Activated T-helper 17 cell treated with anti-CD3 and anti-CD28 coated beads, Interleukin-2, amount 50 U/mL, for 72 hours (primary cell): ENCODE measurements at regions not wholly inside any gene's neighbourhood (a gene's known extent, or its start where the extent isn't known, plus 50 kb on each side); places are given as distances from the start of the nearest gene placed in this dataset.

Experiments
- ATAC-seq: fragments of 150-1000 bp; cut with Tn5 transposase; replicated peaks from 2 replicates; pipeline ENCODE4 v1.10.0; 2021; ENCODE audit warnings: mild to moderate bottlenecking, moderate library complexity
- H3K27ac Mint-ChIP-seq: one replicate; pipeline ENCODE4 v1.8.0; 2022; ENCODE audit warnings: mixed read lengths
- H3K27me3 Mint-ChIP-seq: one replicate; pipeline ENCODE4 v1.8.0; 2022; ENCODE audit warnings: mixed read lengths
- H3K36me3 Mint-ChIP-seq: one replicate; pipeline ENCODE4 v1.8.0; 2022; ENCODE audit warnings: low read depth, mild to moderate bottlenecking, mixed read lengths
- H3K4me1 Mint-ChIP-seq: one replicate; pipeline ENCODE4 v1.8.0; 2022; ENCODE audit warnings: mixed read lengths
- H3K4me3 Mint-ChIP-seq: one replicate; pipeline ENCODE4 v1.8.0; 2022; ENCODE audit warnings: mild to moderate bottlenecking, mixed read lengths
- H3K9me3 Mint-ChIP-seq: one replicate; pipeline ENCODE4 v1.8.0; 2022; ENCODE audit warnings: mixed read lengths

DNA sequence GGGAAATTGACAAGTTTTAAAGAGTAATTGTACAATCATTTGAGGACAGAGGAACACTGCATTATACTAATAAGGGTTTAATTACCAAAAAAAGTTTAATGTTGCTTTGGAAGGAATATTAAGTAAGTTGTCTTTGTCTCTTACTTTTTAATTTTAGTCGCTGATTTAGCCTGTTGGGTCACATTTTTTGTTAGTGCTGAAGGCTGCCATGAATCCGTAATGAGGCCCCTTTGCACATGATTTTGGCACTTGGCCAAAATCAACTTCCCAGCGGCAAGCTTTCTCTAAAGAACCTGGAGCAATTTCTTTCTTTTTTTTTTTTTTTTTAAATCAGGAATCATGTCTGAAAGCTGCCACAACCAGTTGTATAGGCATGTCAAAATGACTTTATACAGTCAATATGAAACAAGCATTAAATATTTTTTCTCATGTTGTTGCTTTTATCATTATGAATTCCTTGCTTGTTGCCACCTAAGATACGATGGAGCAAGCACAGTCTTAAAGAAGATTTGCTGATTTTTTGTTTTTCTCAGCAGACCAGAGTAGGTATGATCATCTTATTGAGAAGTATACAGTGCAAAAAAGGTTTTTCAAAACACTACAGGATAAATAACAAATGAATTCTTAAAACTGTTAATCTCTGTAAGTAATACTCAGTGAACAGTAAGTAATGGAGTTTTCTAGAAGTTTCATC lies 690.4 kb downstream of the USP25 start:
- Mint-ChIP-seq H3K4me1 (no peaks in the 10 kb centered on the region), H3K36me3 (no peaks in the 10 kb centered on the region), H3K27me3 (no peaks in the 10 kb centered on the region), H3K4me3 (no peak overlapping the region), H3K27ac (no peak overlapping the region), H3K9me3 (peaks cover 3% of the 10 kb centered on the region)
- ATAC-seq, result no peak

DNA sequence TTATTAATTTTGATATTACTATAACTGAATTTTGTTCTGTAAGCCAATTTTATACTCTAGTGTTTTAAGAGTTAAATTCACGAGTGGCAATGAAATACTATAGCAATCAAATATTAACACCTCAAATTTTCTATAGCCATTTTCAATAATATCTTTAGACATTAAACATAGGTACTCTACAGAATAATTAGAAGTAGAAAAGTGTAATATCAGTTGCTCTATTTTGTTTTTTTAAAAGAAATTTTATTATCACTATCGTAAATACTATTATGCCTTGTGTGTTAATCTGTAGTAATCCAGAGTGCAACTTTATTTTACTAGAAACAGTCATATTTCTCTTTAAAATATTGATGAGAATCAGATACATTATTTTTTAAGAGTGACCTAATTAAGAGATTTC lies 691.2 kb downstream of the USP25 start:
- Mint-ChIP-seq H3K27ac (no peak overlapping the region), H3K36me3 (no peaks in the 10 kb centered on the region), H3K9me3 (peaks cover 3% of the 10 kb centered on the region), H3K4me3 (no peak overlapping the region), H3K4me1 (no peaks in the 10 kb centered on the region), H3K27me3 (no peaks in the 10 kb centered on the region)
- no peak for ATAC-seq

DNA sequence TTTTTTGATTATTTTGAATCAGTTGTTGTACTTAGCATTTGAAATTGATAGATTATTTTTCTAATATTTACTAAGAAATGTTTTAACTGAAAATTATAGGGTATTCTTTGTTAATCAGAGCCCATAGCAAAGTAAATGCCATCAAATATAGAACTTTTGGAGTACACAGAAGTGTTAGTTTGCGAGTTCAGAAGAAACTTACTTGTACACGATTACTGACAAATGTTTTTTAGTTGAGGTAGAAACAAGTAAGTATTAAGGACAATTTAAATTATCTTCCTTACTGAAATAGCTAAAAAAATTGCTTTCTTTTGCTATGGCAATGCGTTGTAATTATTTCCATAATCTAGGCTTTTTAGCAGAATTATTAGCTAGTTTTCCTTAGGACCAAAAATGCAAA lies 692.2 kb downstream of the USP25 start:
- Mint-ChIP-seq H3K4me3 (no peak overlapping the region), H3K27me3 (no peaks in the 10 kb centered on the region), H3K9me3 (peaks cover 3% of the 10 kb centered on the region), H3K4me1 (no peaks in the 10 kb centered on the region), H3K27ac (no peak overlapping the region), H3K36me3 (no peaks in the 10 kb centered on the region)
- no peak for ATAC-seq

DNA sequence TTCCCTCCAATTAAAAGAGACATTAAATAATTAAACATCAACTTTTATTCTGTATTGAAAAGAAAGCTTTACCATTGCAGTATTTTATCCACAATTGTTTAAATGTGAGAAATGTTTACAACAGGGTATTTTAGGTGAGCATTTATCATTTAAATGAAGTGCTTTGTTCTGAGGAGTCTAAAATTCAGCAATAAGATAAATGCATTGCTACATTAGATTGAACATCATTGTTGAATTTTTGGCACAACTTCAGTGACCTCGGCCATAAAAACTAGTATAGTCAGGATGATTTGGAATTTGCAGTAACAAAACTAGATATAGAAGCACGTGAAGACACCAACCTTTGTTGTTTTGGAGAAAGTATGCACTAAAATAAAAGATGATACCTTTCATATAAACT lies 692.9 kb downstream of the USP25 start:
- Mint-ChIP-seq H3K9me3 (peaks cover 3% of the 10 kb centered on the region), H3K27ac (no peak overlapping the region), H3K36me3 (no peaks in the 10 kb centered on the region), H3K4me3 (no peak overlapping the region), H3K4me1 (no peaks in the 10 kb centered on the region), H3K27me3 (no peaks in the 10 kb centered on the region)
- ATAC-seq, result no peak

DNA sequence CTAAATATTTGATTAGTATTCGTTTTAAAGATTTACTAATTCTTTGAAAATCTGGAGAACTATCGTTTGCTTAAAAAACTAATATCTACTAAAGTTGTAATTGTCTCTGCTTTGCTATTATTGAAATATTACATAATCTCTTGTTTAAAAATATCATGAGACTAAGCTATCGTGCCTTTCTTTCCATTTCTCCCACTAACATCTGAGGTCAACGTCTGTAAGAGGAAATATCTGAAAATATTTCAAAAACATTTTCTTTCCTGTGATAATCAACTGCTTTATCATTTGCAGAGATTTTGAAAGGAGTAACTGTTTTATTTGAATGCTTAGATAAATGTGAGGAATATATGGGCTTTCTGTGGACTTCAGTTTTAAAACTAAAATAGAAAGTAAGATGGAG lies 694.1 kb downstream of the USP25 start:
- no peaks in the 10 kb centered on the region for H3K36me3 Mint-ChIP-seq
- H3K4me3 Mint-ChIP-seq, result no peak overlapping the region
- no peak for ATAC-seq
- no peaks in the 10 kb centered on the region for H3K27me3 Mint-ChIP-seq
- no peaks in the 10 kb centered on the region for H3K4me1 Mint-ChIP-seq
- no peak overlapping the region for H3K27ac Mint-ChIP-seq
- H3K9me3 Mint-ChIP-seq, result no peaks in the 10 kb centered on the region

DNA sequence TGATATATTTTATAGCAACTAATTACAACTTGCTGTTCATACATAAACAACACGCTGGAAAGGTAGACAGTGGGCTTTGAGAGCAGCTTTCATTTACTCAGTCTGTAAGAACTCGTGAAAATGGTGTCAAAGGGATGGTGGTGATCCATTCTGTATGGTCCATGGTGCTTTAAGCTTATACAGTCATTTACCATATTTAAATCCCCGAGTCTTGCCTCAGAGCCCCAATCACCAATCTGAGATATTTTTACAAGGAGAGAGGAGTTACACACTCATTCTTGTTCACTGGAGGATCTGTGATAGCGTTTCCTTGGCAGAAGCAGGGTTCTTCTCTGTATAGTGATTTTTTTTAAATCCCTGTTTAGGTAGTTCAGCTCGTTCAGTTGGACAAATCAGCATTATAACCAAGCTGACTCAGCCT lies 694.6 kb downstream of the USP25 start:
- no peaks in the 10 kb centered on the region for H3K4me1 Mint-ChIP-seq

DNA sequence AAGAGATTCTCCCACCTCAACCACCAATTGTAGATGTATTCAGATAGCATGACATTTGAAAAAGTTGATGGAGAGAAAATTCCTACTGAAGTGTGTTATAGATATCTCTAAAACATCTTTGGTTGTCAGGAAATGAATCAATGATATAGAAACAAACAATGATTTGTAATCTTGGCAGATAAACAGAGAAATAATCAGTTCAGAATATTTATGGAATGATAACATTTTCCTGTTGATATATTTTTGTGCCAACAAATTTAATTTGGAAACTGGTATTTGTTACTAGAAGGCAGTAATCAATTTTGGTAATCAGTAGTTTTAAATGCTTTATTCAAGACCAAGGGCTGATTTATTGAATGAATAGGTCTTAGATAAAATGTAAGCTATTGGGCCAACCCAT lies 695.6 kb downstream of the USP25 start:
- H3K27me3 Mint-ChIP-seq, result no peaks in the 10 kb centered on the region
- no peak overlapping the region for H3K4me3 Mint-ChIP-seq
- H3K36me3 Mint-ChIP-seq, result no peaks in the 10 kb centered on the region
- no peaks in the 10 kb centered on the region for H3K9me3 Mint-ChIP-seq
- no peak for ATAC-seq
- H3K4me1 Mint-ChIP-seq, result no peaks in the 10 kb centered on the region
- H3K27ac Mint-ChIP-seq, result no peak overlapping the region

More for the DNA sequence above, 694.6 kb downstream of the USP25 start:
- Mint-ChIP-seq H3K27ac (no peak overlapping the region), H3K9me3 (no peaks in the 10 kb centered on the region), H3K27me3 (no peaks in the 10 kb centered on the region), H3K4me3 (no peak overlapping the region), H3K36me3 (no peaks in the 10 kb centered on the region)
- ATAC-seq, result no peak

DNA sequence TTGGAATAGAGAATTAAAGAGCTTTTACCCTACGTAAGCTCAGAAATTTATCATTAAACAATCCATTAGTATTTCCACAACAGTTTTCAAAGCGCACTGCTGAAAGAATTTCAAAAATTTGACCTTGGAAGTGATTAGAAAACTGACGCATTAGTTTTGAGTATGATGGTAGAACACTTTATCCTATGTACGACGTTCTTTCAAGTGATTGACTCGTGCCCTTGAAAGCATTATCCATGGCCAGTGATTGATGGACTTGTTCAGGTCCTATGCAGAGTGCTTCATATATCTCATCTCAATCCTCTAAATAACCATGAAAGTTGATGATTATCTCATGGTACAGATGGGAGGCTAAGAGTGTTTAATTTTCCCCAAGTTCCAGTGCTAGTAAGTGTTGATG lies 697.2 kb downstream of the USP25 start:
- H3K27me3 Mint-ChIP-seq, result no peaks in the 10 kb centered on the region
- no peak overlapping the region for H3K27ac Mint-ChIP-seq
- H3K36me3 Mint-ChIP-seq, result no peaks in the 10 kb centered on the region
- no peaks in the 10 kb centered on the region for H3K9me3 Mint-ChIP-seq
- H3K4me1 Mint-ChIP-seq, result no peaks in the 10 kb centered on the region
- no peak overlapping the region for H3K4me3 Mint-ChIP-seq
- ATAC-seq, result no peak

DNA sequence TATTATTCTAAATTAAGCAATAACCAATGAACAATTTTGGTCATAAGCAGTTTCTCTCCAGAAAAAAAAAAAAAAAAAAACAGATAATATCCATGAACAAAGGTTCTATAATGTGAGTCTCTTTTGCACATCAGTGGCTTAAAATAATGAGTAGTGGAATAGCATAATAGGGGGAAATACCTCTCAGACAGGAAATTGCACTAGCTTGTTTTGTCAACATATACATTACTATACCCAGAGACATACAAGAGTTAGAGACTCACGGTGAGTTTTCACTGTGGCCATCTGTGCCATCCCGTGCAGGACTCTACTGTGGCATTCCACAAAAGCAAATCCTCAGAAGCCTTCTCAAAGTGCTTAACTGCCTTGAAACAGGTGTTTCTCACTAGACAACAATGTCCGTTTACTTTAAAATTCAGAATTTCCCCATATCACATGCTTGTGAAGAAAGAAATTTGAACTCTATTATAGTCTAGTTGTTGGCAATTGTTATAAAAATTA lies 697.9 kb downstream of the USP25 start:
- Mint-ChIP-seq H3K36me3 (no peaks in the 10 kb centered on the region), H3K27me3 (no peaks in the 10 kb centered on the region), H3K4me3 (no peak overlapping the region), H3K27ac (no peak overlapping the region), H3K4me1 (no peaks in the 10 kb centered on the region), H3K9me3 (no peaks in the 10 kb centered on the region)
- ATAC-seq, result no peak

DNA sequence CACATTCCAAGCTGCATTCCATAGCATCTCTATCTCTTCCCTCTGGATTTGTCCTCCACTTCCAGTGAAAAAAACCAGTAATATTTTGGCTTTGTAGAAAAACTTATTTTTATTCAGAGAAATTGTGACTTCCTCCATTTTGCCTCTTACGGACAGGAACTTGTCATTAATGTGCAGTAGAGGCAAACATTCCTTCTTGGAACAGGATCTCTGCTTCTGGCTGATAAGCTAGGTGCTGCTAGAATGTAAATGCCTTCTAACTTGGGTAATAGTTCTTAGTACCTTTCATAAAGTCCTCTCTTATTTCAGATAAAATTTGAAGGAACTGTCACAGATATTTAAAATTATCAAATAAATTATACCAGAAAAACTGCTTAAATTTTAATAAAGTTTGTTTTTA lies 707.8 kb downstream of the USP25 start:
- H3K27ac Mint-ChIP-seq, result no peak overlapping the region
- no peak for ATAC-seq
- H3K9me3 Mint-ChIP-seq, result no peaks in the 10 kb centered on the region
- H3K4me1 Mint-ChIP-seq, result no peaks in the 10 kb centered on the region
- H3K4me3 Mint-ChIP-seq, result no peak overlapping the region
- H3K27me3 Mint-ChIP-seq, result no peaks in the 10 kb centered on the region
- no peaks in the 10 kb centered on the region for H3K36me3 Mint-ChIP-seq

DNA sequence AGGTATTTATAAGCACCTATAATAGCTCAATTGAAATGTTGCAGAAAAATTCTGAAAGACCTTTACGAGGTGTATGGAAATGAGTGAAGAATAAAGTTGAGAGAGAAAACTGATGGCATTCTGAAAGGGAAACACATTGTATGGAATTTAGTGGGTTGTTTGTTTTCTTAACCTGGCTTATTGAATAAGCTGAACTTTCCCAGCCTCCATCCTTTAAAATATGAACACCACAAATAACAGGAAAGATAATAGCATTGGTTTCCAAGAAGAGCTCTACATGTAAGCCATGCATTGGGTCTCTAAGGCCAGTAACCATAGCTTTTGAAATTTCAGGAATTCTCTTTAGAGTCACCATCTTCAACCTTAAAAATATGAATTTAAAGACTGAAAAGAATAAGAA lies 709.0 kb downstream of the USP25 start:
- Mint-ChIP-seq H3K4me3 (no peak overlapping the region), H3K27ac (no peak overlapping the region), H3K4me1 (no peaks in the 10 kb centered on the region), H3K36me3 (no peaks in the 10 kb centered on the region), H3K9me3 (no peaks in the 10 kb centered on the region), H3K27me3 (no peaks in the 10 kb centered on the region)
- ATAC-seq, result no peak

DNA sequence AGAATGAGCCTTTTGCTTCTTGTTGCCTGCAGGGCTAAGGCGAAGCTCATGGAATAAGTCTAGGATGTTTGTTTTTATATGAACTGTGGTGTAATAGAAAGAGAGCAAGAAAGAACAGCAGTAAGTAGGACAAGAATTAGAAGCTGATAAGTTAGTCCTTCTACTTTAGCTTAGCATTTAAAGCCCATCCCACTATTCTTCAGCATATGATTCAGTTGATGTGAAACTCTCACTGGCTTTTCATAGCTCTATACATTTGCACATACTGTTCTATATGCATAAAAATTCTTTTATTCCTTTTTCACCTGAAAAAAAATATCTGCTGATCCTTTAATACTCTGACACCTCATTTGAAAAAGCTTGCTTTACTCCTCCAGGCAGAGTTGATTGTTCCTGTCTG lies 712.0 kb downstream of the USP25 start:
- Mint-ChIP-seq H3K4me1 (no peaks in the 10 kb centered on the region), H3K27ac (no peak overlapping the region), H3K36me3 (no peaks in the 10 kb centered on the region), H3K4me3 (no peak overlapping the region), H3K9me3 (no peaks in the 10 kb centered on the region), H3K27me3 (no peaks in the 10 kb centered on the region)
- no peak for ATAC-seq

DNA sequence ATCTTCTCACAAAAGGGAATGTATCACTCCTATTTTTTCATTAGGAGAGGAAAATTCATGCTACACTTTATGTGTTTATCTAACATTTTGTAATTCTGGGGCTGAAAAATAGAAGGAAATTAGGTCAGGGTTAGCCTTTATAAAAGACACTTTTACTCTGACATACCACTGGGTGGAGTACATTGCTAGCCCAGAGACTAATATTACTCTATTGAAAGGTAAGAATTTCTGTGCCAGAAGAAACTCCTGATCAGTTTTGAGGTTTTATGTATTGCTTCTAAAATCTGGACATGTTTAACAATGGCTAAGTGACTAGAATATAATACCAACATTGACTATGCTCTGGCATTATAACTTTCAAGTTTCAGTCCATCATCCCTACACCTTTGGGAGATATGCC lies 724.6 kb downstream of the USP25 start:
- Mint-ChIP-seq H3K27ac (no peak overlapping the region), H3K36me3 (no peaks in the 10 kb centered on the region), H3K4me3 (no peak overlapping the region), H3K4me1 (no peaks in the 10 kb centered on the region), H3K27me3 (no peaks in the 10 kb centered on the region), H3K9me3 (peaks cover 12% of the 10 kb centered on the region)
- no peak for ATAC-seq

DNA sequence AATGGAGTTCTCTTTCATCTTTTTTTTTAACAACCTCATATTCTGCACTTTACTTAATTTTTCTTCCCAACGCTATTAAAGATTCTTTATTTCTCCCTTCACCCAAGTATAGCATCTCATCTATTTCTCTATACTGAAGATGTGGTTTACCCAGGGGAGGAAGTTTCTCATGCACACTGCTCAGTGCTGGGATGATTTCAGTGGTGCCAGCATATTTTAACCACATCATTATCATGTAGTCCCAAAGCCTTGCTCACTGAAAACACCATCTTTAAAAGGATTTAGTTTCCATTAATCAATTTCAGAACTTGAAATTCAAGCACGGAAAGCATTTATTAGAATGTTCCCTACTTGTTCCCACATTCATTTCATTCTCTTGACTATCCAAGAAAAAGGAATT lies 725.7 kb downstream of the USP25 start:
- no peak for ATAC-seq
- Mint-ChIP-seq H3K27ac (no peak overlapping the region), H3K4me1 (no peaks in the 10 kb centered on the region), H3K27me3 (no peaks in the 10 kb centered on the region), H3K36me3 (no peaks in the 10 kb centered on the region), H3K9me3 (peaks cover 14% of the 10 kb centered on the region), H3K4me3 (no peak overlapping the region)

DNA sequence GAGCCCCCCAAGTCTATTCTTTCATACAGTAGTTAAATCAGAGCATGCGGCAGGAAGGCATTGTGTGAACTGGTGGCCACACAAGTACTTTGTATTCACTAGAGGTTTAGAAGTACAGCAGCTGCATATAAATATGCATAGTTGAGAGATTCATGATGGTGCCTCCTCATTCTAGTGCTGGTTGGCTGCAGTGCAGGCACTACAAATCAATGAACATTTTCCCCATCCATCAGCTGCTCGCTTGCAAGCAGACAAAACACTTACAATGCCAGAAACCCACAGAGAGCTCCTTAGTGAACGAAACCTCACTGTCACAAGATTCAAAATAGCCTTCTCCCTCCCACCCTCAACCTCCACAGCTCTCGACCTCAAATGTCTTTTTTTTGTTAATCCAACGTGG lies 726.2 kb downstream of the USP25 start:
- Mint-ChIP-seq H3K36me3 (no peaks in the 10 kb centered on the region), H3K4me1 (no peaks in the 10 kb centered on the region), H3K4me3 (no peak overlapping the region), H3K9me3 (peaks cover 15% of the 10 kb centered on the region), H3K27me3 (no peaks in the 10 kb centered on the region), H3K27ac (no peak overlapping the region)
- no peak for ATAC-seq

DNA sequence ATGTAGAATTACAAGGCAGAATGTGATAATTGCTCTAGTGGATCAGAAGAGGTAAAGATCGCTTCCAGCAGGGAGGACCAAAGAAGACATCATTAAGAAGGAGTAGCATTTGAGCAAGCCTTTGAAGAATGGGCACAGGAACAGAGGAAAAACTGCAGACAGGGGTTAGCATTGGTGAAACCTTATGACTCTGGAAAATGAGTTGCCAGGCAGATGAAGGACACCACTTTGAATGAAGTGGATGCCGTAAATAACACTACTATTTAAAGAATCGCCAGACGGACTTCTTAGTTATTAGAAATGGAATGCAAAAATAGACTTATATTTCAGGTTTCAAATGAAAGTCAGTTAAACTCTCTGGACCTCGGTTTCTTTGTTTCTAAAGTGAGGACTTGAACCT lies 727.7 kb downstream of the USP25 start:
- Mint-ChIP-seq H3K9me3 (peaks cover 19% of the 10 kb centered on the region), H3K4me3 (no peak overlapping the region), H3K27me3 (no peaks in the 10 kb centered on the region), H3K4me1 (no peaks in the 10 kb centered on the region), H3K27ac (no peak overlapping the region), H3K36me3 (no peaks in the 10 kb centered on the region)
- ATAC-seq, result no peak
